H1 (cell line): ENCODE measurements at regions not wholly inside any gene's neighbourhood (a gene's known extent, or its start where the extent isn't known, plus 50 kb on each side); places are given as distances from the start of the nearest gene placed in this dataset.

Experiments used
- CREB1 ChIP-seq: IDR thresholded peaks from 2 replicates; pipeline ENCODE4 v1.6.1; 2012; ENCODE audit warnings: inconsistent platforms
- RFX5 ChIP-seq: IDR thresholded peaks from 2 replicates; pipeline ENCODE4 v1.6.1; 2011; ENCODE audit warnings: low read depth, low read length, improper control_type of control experiment, borderline replicate concordance
- SIX5 ChIP-seq: IDR thresholded peaks from 2 replicates; pipeline ENCODE4 v1.6.1; 2011; ENCODE audit warnings: mild to moderate bottlenecking, low read depth, low read length

DNA sequence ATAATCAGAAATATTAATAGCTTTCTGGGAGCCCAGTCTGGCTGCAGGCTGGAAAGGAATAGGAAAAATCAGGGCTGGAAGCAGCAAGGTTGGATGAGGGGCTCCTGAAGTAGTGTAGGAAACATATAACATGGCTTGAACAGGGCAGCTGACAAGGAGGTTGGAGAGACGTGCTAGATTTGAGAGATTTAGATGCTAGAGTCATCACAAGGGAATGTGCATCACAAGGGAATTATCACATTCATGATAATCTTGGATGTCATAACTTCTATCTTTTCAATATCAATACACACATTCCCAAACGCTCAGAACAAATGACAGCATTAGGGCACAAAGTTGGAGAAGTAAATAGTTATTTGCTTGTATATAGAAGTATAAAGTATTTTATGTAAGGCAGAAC, 120.9 kb upstream of the EGFR start (continued):
- TF ChIP-seq RFX5, result no peak
- no peak for TF ChIP-seq SIX5
- no peak for TF ChIP-seq CREB1
- TF ChIP-seq, all 59 proteins: peak for 0
